Endothelial cell of umbilical vein (primary cell): ENCODE measurements at regions not wholly inside any gene's neighbourhood (a gene's known extent, or its start where the extent isn't known, plus 50 kb on each side); places are given as distances from the start of the nearest gene placed in this dataset.

Source experiments
- BruUV-seq: library from RNA; stranded (reverse); fragments of 400-500 nt; replicated peaks from 2 replicates; lab custom pipeline; 2021; lab: Mats Ljungman, UMichigan
- CTCF ChIA-PET: fragments of 300-600, 350-600 bp; sonication (Branson Sonifier 250); formaldehyde crosslinking; loops from one replicate; lab custom pipeline; 2021; ENCODE audit warnings: antibody characterized with exemption, inconsistent platforms; lab: Charles Lee
- POLR2A ChIA-PET: fragments of 300-600, 350-600 bp; sonication (Branson Sonifier 250); formaldehyde crosslinking; loops from one replicate; lab custom pipeline; 2021; ENCODE audit warnings: antibody characterized with exemption, inconsistent platforms; lab: Charles Lee
- DNase-seq: peaks from one replicate; pipeline ENCODE4 v3.0.0-alpha.2; 2011; ENCODE audit warnings: low read depth, low spot score
- FAIRE-seq: peaks from 2 replicates; lab custom pipeline; 2011; peaks lifted over from hg19 to GRCh38; lab: Jason Lieb, UNC
- H2AFZ ChIP-seq: 2 replicates; pipeline ENCODE4 v1.6.0; 2012; ENCODE audit warnings: low read depth, low read length, control low read depth, inconsistent platforms
- H3K27ac ChIP-seq: 2 replicates; pipeline ENCODE4 v1.5.1; 2011; ENCODE audit warnings: low read depth, mild to moderate bottlenecking, control low read depth, low read length, moderate library complexity; ENCODE audit not compliant: insufficient read depth
- H3K27me3 ChIP-seq, 2 experiments: 2 replicates each; pipeline versions ENCODE4 v1.6.0 to v1.6.1; 2011; ENCODE audit warnings: low read length in 2 of 2, mixed read lengths in 1 of 2; ENCODE audit not compliant: control insufficient read depth in 2 of 2, insufficient read depth in 2 of 2
- H3K36me3 ChIP-seq, 2 experiments: 2 replicates in 1 of 2; 3 replicates in 1 of 2; pipeline ENCODE4 v1.5.1; 2011; ENCODE audit warnings: low read length in 2 of 2, mild to moderate bottlenecking in 1 of 2, moderate library complexity in 1 of 2; ENCODE audit not compliant: control insufficient read depth in 2 of 2, insufficient read depth in 2 of 2; ENCODE audit errors: extremely low read depth in 1 of 2
- H3K4me1 ChIP-seq: 3 replicates; pipeline ENCODE4 v1.5.1; 2011; ENCODE audit warnings: mild to moderate bottlenecking, low read length; ENCODE audit not compliant: control insufficient read depth, insufficient read depth; ENCODE audit errors: extremely low read depth
- H3K4me2 ChIP-seq: 2 replicates; pipeline ENCODE4 v1.6.1; 2011; ENCODE audit warnings: low read length, control low read depth, mixed read lengths; ENCODE audit not compliant: insufficient read depth
- H3K4me3 ChIP-seq, 3 experiments: fragments of 200-600 bp in 1 of 3; sonication (generic), shearing (Covaris generic) in 1 of 3; replicated peaks in 1 of 3; 2 replicates each; pipeline ENCODE4 v1.5.1; 2011 to 2016; ENCODE audit warnings: control low read depth in 3 of 3, low read length in 3 of 3, mild to moderate bottlenecking in 2 of 3, inconsistent platforms in 1 of 3, low read depth in 1 of 3, moderate library complexity in 1 of 3; ENCODE audit not compliant: insufficient read depth in 1 of 3
- H3K79me2 ChIP-seq: 2 replicates; pipeline ENCODE4 v1.6.0; 2012; ENCODE audit warnings: low read length, inconsistent platforms; ENCODE audit not compliant: control insufficient read depth, insufficient read depth
- H3K9ac ChIP-seq: replicated peaks from 2 replicates; pipeline ENCODE3; 2011; ENCODE audit warnings: low read length, control low read depth; ENCODE audit not compliant: insufficient read depth; ENCODE audit errors: extremely low read depth
- H3K9me1 ChIP-seq: replicated peaks from 3 replicates; pipeline ENCODE4 v1.6.0; 2011; ENCODE audit warnings: mild to moderate bottlenecking, low read length; ENCODE audit not compliant: control insufficient read depth, insufficient read depth; ENCODE audit errors: extremely low read depth
- H3K9me3 ChIP-seq: replicated peaks from 2 replicates; pipeline ENCODE4 v1.5.1; 2012; ENCODE audit warnings: low read length, inconsistent platforms; ENCODE audit not compliant: control insufficient read depth, insufficient read depth
- H4K20me1 ChIP-seq: replicated peaks from 2 replicates; pipeline ENCODE3; 2011; ENCODE audit warnings: mild to moderate bottlenecking, low read length; ENCODE audit not compliant: control insufficient read depth, insufficient read depth; ENCODE audit errors: extremely low read depth
- EZH2 ChIP-seq: IDR thresholded peaks from 2 replicates; pipeline ENCODE4 v1.6.1; 2012; ENCODE audit warnings: borderline replicate concordance, low read depth, mild to moderate bottlenecking, moderate library complexity, low read length, inconsistent platforms; ENCODE audit not compliant: severe bottlenecking
- FOS ChIP-seq: IDR thresholded peaks from 2 replicates; pipeline ENCODE4 v1.6.1; 2011; ENCODE audit warnings: mild to moderate bottlenecking, low read length, moderate library complexity, borderline replicate concordance; ENCODE audit not compliant: insufficient read depth
- GATA2 ChIP-seq: IDR thresholded peaks from 2 replicates; pipeline ENCODE4 v1.7.0; 2011; ENCODE audit warnings: low read depth, mild to moderate bottlenecking, moderate library complexity, mixed read lengths, low read length; ENCODE audit not compliant: insufficient read length, insufficient read depth
- JUN ChIP-seq: IDR thresholded peaks from 2 replicates; pipeline ENCODE4 v1.6.1; 2011; ENCODE audit warnings: borderline replicate concordance, low read depth; ENCODE audit not compliant: insufficient read length, insufficient read depth
- MYC ChIP-seq: IDR thresholded peaks from one replicate; pipeline ENCODE4 v1.6.1; 2011; ENCODE audit warnings: mild to moderate bottlenecking, low read depth, low read length
- POLR2A ChIP-seq: IDR thresholded peaks from 2 replicates; pipeline ENCODE4 v1.6.1; 2012; ENCODE audit warnings: low read depth, mild to moderate bottlenecking, control low read depth, low read length
- POLR2AphosphoS5 ChIP-seq: IDR thresholded peaks from 2 replicates; pipeline ENCODE4 v1.6.1; 2012; ENCODE audit warnings: low read depth, mild to moderate bottlenecking, control low read depth, low read length, moderate library complexity; ENCODE audit not compliant: insufficient read depth
- dilution Hi-C: fragments of 300-500 bp; cut with MboI; formaldehyde crosslinking; loops from one replicate; pipeline ENCODE4 v1.15.0; 2019; ENCODE audit warnings: low sequenced_read_pairs; ENCODE audit not compliant: extremely low pct_ligation_motif_present
- intact Hi-C: fragments of 100-400 bp; cut with micrococcal nuclease; formaldehyde crosslinking; loops from one replicate; pipeline ENCODE4 v1.10.0; 2022
- TF ChIP-seq, protein P1 (sequence below): IDR thresholded peaks from 2 replicates; pipeline ENCODE4 v1.6.1; 2011; ENCODE audit not compliant: insufficient read depth, insufficient read length
- TF ChIP-seq, protein P2 (sequence below), 2 donors: IDR thresholded peaks; 1 replicate in 1 of 2; 2 replicates in 1 of 2; pipeline ENCODE4 v1.5.1; 2011; ENCODE audit warnings: low read length in 2 of 2, mild to moderate bottlenecking in 2 of 2, moderate library complexity in 2 of 2, control low read depth in 1 of 2, inconsistent platforms in 1 of 2, low read depth in 1 of 2; ENCODE audit not compliant: insufficient read depth in 1 of 2; ENCODE audit errors: extremely low read depth in 1 of 2

DNA sequence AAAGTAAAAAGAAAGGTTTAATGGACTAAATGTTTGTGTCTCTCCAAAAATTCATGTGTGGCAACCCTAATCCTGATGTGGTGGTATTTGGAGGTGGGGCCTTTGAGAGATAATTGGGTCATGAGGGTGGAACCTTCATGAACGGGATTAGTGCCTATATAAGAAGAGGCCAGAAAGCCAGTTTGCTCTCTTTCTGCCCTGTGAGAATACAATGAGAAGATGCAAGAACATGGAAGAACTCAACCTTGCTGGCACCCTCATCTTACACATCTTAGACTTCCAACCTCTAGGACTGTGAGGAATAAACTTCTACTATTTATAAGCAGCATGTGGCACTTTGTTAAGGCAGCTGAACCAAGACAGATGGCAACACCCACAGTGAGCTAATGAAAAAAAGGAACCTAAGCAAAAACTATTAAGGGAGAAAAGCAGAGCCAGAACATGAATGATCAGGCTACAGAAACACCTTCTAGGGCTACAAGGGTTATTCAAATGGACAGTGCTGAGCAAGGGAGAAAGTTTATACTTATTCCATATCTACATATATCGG lies 159.5 kb downstream of the PLK2 start:
- Histone ChIP-seq H3K9ac (no peak overlapping the region), H3K4me3 (no peak overlapping the region), H3K4me2 (no peak overlapping the region), H3K27ac (no peak overlapping the region), H3K27me3 (no peaks in the 10 kb centered on the region), H3K36me3 (no peaks in the 10 kb centered on the region), H3K9me1 (no peaks in the 10 kb centered on the region), H3K9me3 (no peaks in the 10 kb centered on the region), H2AFZ (no peak overlapping the region), H3K79me2 (no peaks in the 10 kb centered on the region), H4K20me1 (no peaks in the 10 kb centered on the region), H3K4me1 (peaks cover 1% of the 10 kb centered on the region)
- TF ChIP-seq EZH2 = no peak
- TF ChIP-seq MYC = no peak
- no peak for TF ChIP-seq POLR2A
- TF ChIP-seq GATA2 = no peak
- TF ChIP-seq, protein P1, sequence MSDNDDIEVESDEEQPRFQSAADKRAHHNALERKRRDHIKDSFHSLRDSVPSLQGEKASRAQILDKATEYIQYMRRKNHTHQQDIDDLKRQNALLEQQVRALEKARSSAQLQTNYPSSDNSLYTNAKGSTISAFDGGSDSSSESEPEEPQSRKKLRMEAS = no peak
- TF ChIP-seq POLR2AphosphoS5 = no peak
- no peak for TF ChIP-seq JUN
- TF ChIP-seq FOS = no peak
- TF ChIP-seq, protein P2, sequence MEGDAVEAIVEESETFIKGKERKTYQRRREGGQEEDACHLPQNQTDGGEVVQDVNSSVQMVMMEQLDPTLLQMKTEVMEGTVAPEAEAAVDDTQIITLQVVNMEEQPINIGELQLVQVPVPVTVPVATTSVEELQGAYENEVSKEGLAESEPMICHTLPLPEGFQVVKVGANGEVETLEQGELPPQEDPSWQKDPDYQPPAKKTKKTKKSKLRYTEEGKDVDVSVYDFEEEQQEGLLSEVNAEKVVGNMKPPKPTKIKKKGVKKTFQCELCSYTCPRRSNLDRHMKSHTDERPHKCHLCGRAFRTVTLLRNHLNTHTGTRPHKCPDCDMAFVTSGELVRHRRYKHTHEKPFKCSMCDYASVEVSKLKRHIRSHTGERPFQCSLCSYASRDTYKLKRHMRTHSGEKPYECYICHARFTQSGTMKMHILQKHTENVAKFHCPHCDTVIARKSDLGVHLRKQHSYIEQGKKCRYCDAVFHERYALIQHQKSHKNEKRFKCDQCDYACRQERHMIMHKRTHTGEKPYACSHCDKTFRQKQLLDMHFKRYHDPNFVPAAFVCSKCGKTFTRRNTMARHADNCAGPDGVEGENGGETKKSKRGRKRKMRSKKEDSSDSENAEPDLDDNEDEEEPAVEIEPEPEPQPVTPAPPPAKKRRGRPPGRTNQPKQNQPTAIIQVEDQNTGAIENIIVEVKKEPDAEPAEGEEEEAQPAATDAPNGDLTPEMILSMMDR (IDR thresholded peaks at IDR 0.05; ENCODE audit: extremely low read depth in 1 of 2, insufficient read depth in 1 of 2, low read depth in 1 of 2, low read length in 2 of 2) = no peak
- POLR2A ChIA-PET = no interaction called here
- CTCF ChIA-PET = interaction anchor here (1.5 kb wide), 1 partner anchor 14 kb away, joined by 3 read pairs; no protein-coding TSS in a partner anchor
- dilution Hi-C loops (no loop called here), intact Hi-C loops (no loop called here)
- DNase-seq = no peak
- FAIRE-seq = no peak
- BruUV-seq = no TSS peak
